Sciatic nerve (tissue), 2 donors: ENCODE measurements at regions not wholly inside any gene's neighbourhood (a gene's known extent, or its start where the extent isn't known, plus 50 kb on each side); places are given as distances from the start of the nearest gene placed in this dataset.

Source experiments
- ATAC-seq: fragments of 200-7000 bp; cut with Tn5 transposase; one replicate; pipeline ENCODE4 v1.9.1; 2020; ENCODE audit warnings: mild to moderate bottlenecking, moderate library complexity
- DNase-seq: peaks from one replicate; pipeline ENCODE4 v3.0.0-alpha.2; 2020; ENCODE audit warnings: low spot score
- intact Hi-C: fragments of 100-400 bp; cut with DNase I; formaldehyde crosslinking; loops from one replicate; pipeline ENCODE4 v1.14.2; 2022
- donor health status: DM: no; HTN: no; CAD: no.
- donor health status: DM: no; HTN: no; CAD: no.

GRCh38 chr22:34294476-34294875 is 374.2 kb upstream of the LARGE1 start:
- intact Hi-C loops: no loop called here
- ATAC-seq: no peak
- DNase-seq: no peak

DNA sequence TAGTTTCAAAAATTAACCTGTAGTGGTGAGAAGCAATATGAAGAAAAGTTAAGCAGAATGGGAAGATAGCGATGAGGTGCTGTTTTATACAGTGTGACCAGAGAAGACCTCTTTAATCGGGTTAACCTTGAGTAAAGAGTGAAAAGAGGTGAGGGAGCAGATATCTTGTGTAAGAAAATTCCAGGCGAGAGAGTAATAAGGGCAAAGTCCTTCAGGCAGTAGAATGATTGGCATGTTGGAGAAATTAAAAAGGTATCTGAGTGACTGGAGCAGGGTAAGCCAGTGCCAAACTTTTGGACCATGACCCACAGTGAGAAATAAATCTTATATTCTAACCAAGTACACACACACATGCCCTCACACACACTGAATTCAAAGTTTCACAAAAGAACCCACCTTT is 374.7 kb upstream of the LARGE1 start:
- intact Hi-C loops: no loop called here
- DNase-seq (no peak), ATAC-seq (no peak)

- intact Hi-C loops: no loop called here
- ATAC-seq (no peak), DNase-seq (no peak)
Measured at GRCh38 chr22:34296461-34296860, 376.2 kb upstream of the LARGE1 start.

DNA sequence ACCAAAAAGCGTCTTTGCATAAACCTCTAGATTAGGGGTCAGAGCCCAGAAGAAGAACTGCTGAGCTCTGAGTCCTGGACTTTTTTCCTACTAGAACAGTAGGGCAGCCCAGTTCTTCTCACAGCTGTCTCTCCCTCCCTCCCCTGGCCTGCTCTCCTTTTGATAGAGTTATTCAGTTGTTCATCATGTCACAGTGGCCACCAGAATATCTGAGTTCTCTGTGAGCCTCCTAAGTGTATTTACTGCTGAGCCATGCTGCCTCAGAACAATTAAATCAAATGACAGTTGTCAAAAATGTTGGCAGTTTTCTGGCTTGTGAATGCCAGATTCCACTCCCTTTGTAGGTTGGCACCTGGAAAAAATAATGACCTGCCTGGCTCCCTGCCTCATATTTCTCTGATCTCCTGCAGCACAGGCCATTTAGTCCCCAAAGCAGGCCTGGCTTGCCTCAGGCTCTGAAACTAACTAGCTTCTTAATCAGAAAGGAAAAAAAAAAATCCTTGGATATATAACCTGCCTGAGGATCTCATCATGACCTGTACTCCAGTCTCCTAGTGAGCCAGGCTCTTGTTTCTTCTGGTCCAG is 377.4 kb upstream of the LARGE1 start:
- DNase-seq (no peak), ATAC-seq (no peak)
- intact Hi-C loops: no loop called here

DNA sequence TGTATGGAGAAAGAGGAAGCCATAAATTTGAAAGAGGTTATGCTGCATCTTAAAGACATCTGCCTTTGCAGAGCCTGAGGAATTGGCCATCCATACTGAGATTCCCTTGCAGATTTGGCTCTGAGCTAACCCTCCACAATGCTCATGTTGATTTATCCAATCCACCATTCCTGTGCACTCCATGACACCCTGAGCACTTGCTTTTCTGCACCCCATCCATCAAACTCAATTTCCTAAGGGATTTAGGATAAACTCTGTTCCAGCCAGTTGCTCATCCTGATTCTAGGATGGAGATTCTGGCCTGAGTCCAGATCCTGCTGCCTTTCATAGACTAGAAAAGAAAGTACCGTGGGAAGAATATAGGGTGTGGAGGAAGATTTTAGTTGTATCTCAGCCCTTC is 379.2 kb upstream of the LARGE1 start:
- DNase-seq (no peak), ATAC-seq (no peak)
- intact Hi-C loops: no loop called here

DNA sequence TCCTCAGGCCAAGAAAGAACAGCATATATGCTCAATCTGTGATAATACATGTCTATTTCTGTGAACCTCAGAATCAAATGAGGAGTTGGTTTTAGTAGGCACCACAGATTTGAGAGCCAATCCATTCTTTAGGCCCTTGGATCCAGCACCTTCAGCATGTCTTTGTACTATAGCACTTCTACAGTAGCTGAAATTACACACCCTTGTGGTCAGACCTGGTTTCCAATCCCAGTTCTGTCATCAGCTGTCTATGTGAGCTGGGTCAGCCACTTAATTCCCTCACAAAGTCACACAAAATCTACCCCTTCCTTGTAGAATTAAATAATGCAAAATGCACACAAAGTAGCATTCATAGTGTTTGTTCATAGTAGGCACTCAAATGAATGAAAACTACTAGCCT is 381.3 kb upstream of the LARGE1 start:
- intact Hi-C loops: no loop called here
- DNase-seq (no peak), ATAC-seq (no peak)

DNA sequence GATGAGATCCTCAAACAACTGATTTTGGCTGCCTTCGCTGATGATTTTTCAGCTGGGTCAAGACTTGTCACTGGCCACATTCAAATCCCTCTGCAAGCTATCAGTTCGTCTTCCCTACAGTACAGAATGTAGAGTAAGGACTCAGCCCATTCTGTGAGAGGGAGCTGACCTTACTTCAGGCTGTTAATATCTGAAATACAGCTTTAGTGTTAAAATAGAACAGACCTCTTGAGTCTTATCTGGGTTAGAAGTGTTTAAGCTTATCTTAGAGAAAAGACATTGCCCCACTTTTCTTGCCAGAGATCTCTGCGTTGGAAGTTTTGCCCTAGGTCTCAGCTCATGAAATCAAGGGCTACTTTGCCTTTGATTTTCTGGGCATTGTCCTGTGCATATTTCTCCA is 383.4 kb upstream of the LARGE1 start:
- no peak for ATAC-seq
- intact Hi-C loops: no loop called here

DNA sequence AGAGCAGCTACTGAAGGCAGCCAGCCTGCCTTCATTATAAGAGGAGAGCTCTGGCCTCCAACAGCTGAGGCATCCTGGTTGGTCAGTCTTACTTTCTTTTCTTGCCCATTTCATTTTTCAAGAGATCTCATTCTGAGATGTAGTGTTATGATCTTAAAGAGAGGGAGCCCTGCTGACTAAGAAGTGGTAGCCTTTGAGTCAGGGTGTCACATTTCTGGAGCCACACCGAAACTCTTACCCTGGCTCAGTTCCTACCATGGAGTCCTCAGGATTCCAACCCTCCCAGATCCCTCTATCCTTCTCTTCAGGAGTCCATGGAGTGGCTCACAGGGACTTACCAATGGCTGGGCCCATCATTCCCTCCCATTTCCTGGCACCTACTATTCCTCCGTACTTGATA is 386.1 kb upstream of the LARGE1 start:
- intact Hi-C loops: no loop called here
- no peak for DNase-seq
- no peak for ATAC-seq

More for the DNA sequence above, 383.4 kb upstream of the LARGE1 start:
- no peak for DNase-seq

GRCh38 chr22:34308101-34308500 is 387.8 kb upstream of the LARGE1 start:
- DNase-seq (no peak), ATAC-seq (no peak)
- intact Hi-C loops: no loop called here

DNA sequence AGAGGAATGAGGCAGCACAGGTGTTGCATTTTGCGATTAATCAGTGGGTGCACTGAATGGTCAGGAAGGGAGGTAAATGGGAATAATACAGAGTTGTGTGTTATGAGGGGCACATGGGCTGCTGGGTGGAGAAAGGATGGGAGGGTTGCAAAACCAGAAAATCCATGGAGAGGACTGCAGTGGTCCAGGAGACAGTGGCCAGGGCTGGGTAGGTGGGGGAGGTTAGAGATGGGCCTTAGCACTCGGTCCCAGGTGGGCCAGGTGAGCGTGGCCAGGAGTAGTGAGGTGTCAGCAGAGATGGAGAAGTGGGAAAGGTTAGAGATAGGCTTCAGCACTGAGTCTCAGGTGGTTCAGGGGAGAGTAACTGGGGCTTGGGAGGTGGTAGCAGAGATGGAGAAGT is 399.1 kb upstream of the LARGE1 start:
- DNase-seq (no peak), ATAC-seq (no peak)
- intact Hi-C loops: no loop called here

GRCh38 chr22:34324763-34325162 is 404.5 kb upstream of the LARGE1 start:
- intact Hi-C loops: no loop called here
- DNase-seq (no peak), ATAC-seq (no peak)

DNA sequence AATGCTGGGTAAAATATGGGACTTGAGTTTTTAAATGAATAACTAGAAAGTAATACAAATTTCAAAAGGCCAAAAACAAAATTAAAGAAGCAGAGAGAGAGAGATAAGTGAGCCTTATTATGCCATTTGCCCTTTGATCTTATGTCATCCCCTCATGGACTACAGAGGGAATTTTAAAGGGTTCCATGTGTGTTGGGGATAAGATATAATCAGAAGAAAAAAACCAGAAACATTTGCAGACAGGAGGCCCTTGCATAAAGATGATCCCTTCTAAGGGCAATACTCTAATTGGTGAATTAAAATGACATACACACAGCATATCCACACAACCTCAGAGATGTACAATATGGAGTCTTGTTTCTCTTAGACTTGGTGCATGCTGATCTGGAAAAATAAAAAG is 406.6 kb upstream of the LARGE1 start:
- DNase-seq (no peak), ATAC-seq (no peak)
- intact Hi-C loops: no loop called here

GRCh38 chr22:34330432-34330831 is 410.2 kb upstream of the LARGE1 start:
- intact Hi-C loops: loop anchor here (5.0 kb wide), 1 partner anchor 582 kb away; no protein-coding TSS in a partner anchor
- no peak for DNase-seq

DNA sequence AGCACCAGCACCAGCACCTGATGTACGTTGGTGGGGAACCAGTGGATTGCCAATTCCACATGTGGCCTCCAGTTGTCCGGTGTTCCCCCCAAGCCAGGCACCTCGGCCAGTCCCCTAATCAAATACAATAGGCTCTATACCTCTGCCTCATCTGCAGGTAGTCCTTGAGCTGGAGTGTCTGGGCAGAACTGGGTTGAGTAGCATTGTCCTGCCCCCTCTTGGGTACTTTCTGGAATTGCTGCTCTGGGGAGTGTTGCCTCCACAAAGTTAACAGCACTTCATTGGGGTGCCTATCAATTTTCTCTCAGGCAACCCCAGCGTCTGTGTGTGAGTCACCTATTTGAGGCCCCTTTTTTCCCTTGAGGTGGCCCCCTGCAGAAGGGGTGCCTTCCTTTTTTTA is 413.0 kb upstream of the LARGE1 start:
- intact Hi-C loops: loop anchor here (5.0 kb wide), 1 partner anchor 579 kb away; no protein-coding TSS in a partner anchor
- DNase-seq (no peak), ATAC-seq (no peak)

More at GRCh38 chr22:34330432-34330831, 410.2 kb upstream of the LARGE1 start:
- ATAC-seq: no peak

- intact Hi-C loops: loop anchor here (5.0 kb wide), 1 partner anchor 577 kb away; no protein-coding TSS in a partner anchor
- ATAC-seq (no peak), DNase-seq (no peak)
Measured at GRCh38 chr22:34334893-34335292, 414.6 kb upstream of the LARGE1 start.

GRCh38 chr22:34344702-34345101 is 424.4 kb upstream of the LARGE1 start:
- intact Hi-C loops: no loop called here
- ATAC-seq (no peak), DNase-seq (no peak)

DNA sequence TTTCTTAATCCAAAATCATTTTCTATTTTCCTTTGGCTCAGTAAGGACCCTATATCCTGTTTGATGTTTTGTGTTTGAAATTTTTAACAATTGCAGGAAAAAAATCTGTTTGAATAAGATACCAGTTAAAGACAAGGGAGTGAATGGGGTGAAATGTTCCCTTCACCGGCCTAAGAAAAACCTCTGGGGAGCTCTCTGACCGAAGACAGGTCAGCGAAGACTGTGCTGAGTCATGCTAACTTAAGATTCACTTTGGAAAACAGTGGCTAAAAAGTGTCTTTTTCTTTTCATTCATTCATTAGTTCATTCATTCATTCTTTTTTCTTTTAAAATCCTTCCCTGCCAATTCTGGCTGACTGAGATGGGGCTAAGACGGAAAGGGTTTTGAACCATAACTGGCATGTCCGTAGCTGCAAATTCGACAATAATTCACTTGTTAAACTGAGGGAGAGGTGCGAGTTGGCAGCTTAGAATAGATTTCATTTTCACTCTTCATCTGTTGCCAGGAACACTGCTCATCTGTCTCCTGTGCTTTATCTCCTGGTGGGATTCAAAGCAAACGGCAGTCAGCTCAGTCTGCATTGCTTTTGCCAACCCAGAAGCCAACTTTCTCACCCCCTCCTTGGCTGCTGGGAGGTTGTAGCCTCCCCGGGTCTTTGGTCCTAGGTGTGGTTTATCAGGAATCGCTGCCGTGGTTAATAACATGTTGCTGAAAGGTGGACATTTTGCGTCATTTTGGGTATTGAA is 434.0 kb upstream of the LARGE1 start:
- intact Hi-C loops: no loop called here
- ATAC-seq: no peak
- DNase-seq: no peak

DNA sequence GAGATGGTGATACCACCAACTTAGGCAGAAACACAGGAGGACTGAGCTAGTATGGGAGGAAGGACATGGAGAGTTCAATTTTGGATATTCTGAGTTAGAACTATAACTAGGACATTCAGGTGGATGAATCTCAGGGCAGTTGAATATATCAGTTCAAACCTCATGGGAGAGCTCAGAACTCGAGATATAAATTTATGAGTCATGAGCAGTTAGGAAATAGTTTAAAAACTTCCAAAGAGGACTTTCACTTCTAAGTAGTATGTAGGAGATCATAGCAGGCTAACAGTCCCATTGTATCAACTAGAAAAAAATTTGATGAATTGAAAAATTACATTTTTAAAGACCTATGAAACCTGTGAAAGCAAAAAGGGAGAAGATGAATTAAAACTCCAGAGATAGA is 436.2 kb upstream of the LARGE1 start:
- no peak for DNase-seq
- ATAC-seq: no peak
- intact Hi-C loops: no loop called here

DNA sequence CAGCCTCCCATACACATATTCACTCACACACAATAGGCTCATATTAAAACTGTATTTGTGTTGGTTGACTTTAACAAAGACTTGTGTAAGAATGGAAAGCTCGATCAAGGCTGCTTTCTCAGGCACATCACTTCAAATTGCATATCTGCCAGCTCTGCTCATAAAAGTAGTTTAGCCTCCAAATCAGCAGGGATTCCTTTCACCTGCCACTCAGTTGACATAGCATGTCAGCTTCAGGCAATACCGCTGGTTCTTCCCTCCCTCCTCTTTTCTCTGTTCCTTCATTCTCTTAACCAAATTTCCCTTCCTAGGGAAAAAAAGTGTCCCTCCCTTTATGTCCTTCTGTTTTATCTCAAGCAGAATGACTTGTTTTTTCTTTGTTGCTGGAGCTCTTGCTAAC is 450.4 kb upstream of the LARGE1 start:
- intact Hi-C loops: no loop called here
- DNase-seq: no peak

DNA sequence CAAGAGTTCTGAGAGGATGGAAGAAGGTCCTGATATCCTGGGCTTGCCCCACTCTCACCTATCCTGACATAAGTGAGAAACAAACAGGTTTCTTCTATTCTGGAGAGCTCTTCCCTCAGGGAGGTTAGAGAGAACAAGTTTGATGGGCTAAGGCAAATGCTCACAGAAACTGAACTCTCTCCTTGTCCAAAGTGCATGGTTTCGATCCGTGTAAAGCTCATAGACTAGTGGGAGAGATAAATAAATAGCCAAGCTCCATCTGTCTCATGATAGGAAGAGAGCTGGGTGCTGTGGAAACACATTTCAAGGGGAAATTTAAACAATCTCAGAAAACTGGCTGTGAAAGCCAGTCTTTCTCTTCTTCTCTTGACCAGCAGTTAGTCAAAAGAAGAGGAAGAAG is 459.5 kb upstream of the LARGE1 start:
- ATAC-seq: no peak
- intact Hi-C loops: no loop called here
- no peak for DNase-seq

More for the DNA sequence above, 450.4 kb upstream of the LARGE1 start:
- no peak for ATAC-seq

- no peak for ATAC-seq
- intact Hi-C loops: no loop called here
- no peak for DNase-seq
Measured at GRCh38 chr22:34380532-34380931, 460.3 kb upstream of the LARGE1 start.
